Heart left ventricle (tissue), 16 donors: ENCODE measurements at regions not wholly inside any gene's neighbourhood (a gene's known extent, or its start where the extent isn't known, plus 50 kb on each side); places are given as distances from the start of the nearest gene placed in this dataset.

Source experiments
- ATAC-seq, 4 donors: fragments of 200-7000 bp; cut with Tn5 transposase; one replicate each; pipeline ENCODE4 v1.9.1; 2020 to 2022; ENCODE audit warnings: moderate library complexity in 4 of 4, mild to moderate bottlenecking in 3 of 4, moderate number of reproducible peaks in 1 of 4
- DNase-seq, 5 donors: peaks; one replicate each; pipeline ENCODE4 v3.0.0-alpha.2; 2020
- H3K27ac ChIP-seq, 12 donors: fragments of 200-600 bp; sonication (generic) in 4 of 12; one replicate each; pipeline versions ENCODE4 v1.5.0 to v1.8.0; 2016 to 2022; ENCODE audit warnings: mild to moderate bottlenecking in 2 of 12
- H3K27me3 ChIP-seq, 9 donors: fragments of 200-600 bp; sonication (generic) in 2 of 9; one replicate each; pipeline versions ENCODE4 v1.5.1 to v1.8.0; 2016 to 2022; ENCODE audit warnings: mild to moderate bottlenecking in 3 of 9
- H3K36me3 ChIP-seq, 9 donors: fragments of 200-600 bp; sonication (generic) in 2 of 9; one replicate each; pipeline versions ENCODE4 v1.5.0 to v1.8.0; 2018 to 2022; ENCODE audit warnings: mild to moderate bottlenecking in 2 of 9
- H3K4me1 ChIP-seq, 12 donors: fragments of 200-600 bp; sonication (generic) in 4 of 12; one replicate each; pipeline versions ENCODE4 v1.5.0 to v1.8.0; 2016 to 2022; ENCODE audit warnings: mild to moderate bottlenecking in 3 of 12
- H3K4me3 ChIP-seq, 12 donors: fragments of 200-600 bp; sonication (generic) in 4 of 12; one replicate each; pipeline versions ENCODE4 v1.5.0 to v1.8.0; 2017 to 2022; ENCODE audit warnings: mild to moderate bottlenecking in 9 of 12, moderate library complexity in 4 of 12
- H3K9me3 ChIP-seq, 12 donors: fragments of 200-600 bp; sonication (generic) in 4 of 12; one replicate each; pipeline versions ENCODE4 v1.5.0 to v1.8.0; 2016 to 2022; ENCODE audit warnings: mild to moderate bottlenecking in 1 of 12
- POLR2A ChIP-seq, 2 donors: fragments of 450-650 bp; IDR thresholded peaks; one replicate each; pipeline ENCODE4 v1.6.1; 2017; ENCODE audit warnings: antibody characterized with exemption in 2 of 2, mild to moderate bottlenecking in 2 of 2, moderate library complexity in 2 of 2
- WGBS, 4 donors: extraction: QIAGEN DNeasy Blood & Tissue Kit in 2 of 4; methylation state at CpG; one replicate each; pipeline versions ENCODE4 v1.1.5 to v1.1.7; 2013 to 2018; 5-methylcytosine and 5-hydroxymethylcytosine counted together
- intact Hi-C, 10 donors: fragments of 100-400 bp; cut with DNase I; formaldehyde crosslinking; loops; one replicate each; pipeline versions ENCODE4 v1.11.1 to v1.14.2; 2022
- TF ChIP-seq, protein P1 (sequence below), 12 donors: fragments of 200-600 bp; sonication (generic) in 4 of 12; IDR thresholded peaks; one replicate each; pipeline versions ENCODE4 v1.5.0 to v1.8.0; 2018 to 2022; ENCODE audit warnings: antibody characterized with exemption in 12 of 12, mild to moderate bottlenecking in 5 of 12
- donor health status: ischemic (EF 13 %, LVEDD 7.1; RV severe dilation, severe dysfunction).
- donor health status: healthy with polysubstance abuse.
- donor health status: DM: no; HTN: yes; CAD: no.
- donor health status: DM: no; HTN: no; CAD: no.
- donor health status: ischemic (EF 25% LVEDD 6.9; RV normal size, moderate dysfunction).
- donor health status: ischemic (EF 25% LVEDD 5.7; RV mildly dilated, moderate dysfunction).
- donor health status: healthy.
- donor health status: DM: yes; HTN: yes; CAD: no.
- donor health status: ischemic (EF 35%, LVEDD 5.7; RV mildly dilated, moderate dysfunction).
- donor health status: nonischemic (EF 11% LVEDD 7.7; RV severe dilation, severe dysfunction).
- donor health status: DM: yes; HTN: yes; CAD: no.
- donor health status: PGD.
- donor health status: ischemic (EF 29% LVEDD 5.4; RV normal size, mild dysfunction).
- donor health status: nonischemic (EF 23%, LVEDD 6.1; RV moderate dilation, normal function).

DNA sequence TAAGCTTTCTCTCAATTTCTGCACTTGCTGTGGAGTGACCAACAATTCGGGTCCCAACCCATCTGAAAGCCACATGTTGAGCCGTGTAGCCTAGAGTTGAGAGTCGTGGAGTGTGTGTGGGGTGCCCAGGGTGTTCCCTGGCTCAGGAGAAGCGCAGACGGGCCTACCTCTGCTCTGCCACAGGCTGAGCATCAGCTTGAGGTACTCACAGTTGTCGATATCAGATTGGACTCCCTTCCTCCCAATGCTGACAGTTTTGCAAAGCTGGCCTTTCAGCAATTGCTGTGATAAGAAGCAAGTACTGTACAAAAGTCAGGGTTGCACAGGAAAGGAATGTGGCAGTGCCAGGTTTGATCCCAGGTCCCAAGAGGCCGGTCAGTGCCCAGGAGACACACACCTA, 133.4 kb upstream of the SPACA7 start:
- TF ChIP-seq, protein P1, sequence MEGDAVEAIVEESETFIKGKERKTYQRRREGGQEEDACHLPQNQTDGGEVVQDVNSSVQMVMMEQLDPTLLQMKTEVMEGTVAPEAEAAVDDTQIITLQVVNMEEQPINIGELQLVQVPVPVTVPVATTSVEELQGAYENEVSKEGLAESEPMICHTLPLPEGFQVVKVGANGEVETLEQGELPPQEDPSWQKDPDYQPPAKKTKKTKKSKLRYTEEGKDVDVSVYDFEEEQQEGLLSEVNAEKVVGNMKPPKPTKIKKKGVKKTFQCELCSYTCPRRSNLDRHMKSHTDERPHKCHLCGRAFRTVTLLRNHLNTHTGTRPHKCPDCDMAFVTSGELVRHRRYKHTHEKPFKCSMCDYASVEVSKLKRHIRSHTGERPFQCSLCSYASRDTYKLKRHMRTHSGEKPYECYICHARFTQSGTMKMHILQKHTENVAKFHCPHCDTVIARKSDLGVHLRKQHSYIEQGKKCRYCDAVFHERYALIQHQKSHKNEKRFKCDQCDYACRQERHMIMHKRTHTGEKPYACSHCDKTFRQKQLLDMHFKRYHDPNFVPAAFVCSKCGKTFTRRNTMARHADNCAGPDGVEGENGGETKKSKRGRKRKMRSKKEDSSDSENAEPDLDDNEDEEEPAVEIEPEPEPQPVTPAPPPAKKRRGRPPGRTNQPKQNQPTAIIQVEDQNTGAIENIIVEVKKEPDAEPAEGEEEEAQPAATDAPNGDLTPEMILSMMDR (IDR thresholded peaks at IDR 0.05) = no peak
- no peak for TF ChIP-seq POLR2A (IDR thresholded peaks at IDR 0.05)
- intact Hi-C loops = no loop called here
- Histone ChIP-seq H3K27me3 (peaks cover 0 to 6% (median 0%) of the 10 kb centered on the region in 9 donors), H3K36me3 (no peaks in the 10 kb centered on the region), H3K4me3 (no peak overlapping the region), H3K4me1 (no peaks in the 10 kb centered on the region), H3K9me3 (peaks cover 0 to 4% (median 0%) of the 10 kb centered on the region in 12 donors), H3K27ac (no peak overlapping the region)
- DNase-seq = no peak
- WGBS, 4 donors = 57 to 73% (median 68%) methylated on average over 7 of the region's 7 CpGs
- no peak for ATAC-seq

DNA sequence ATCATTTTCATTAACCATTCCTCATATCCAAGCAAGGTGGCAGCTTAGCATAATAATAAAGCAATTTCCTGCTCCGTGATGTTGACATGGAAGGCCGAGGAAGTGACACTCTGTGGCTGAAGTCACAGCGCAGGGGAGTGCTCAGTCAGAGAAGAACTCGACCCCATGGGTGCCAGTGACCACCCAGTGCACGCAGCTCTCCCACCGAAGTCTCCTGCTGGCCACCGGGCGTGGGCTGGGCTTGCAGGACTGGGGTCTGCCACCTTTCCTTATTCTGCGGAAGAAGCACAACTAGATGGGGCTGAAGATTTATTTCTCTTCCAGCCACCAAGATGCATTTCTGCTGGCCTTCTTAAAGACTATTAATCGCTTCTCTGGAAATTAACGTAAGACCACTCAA, 132.1 kb upstream of the SPACA7 start:
- DNase-seq (no peak), ATAC-seq (no peak)
- Histone ChIP-seq H3K27ac (no peak overlapping the region), H3K4me1 (no peaks in the 10 kb centered on the region), H3K27me3 (peaks cover 0 to 6% (median 0%) of the 10 kb centered on the region in 9 donors), H3K4me3 (no peak overlapping the region), H3K36me3 (no peaks in the 10 kb centered on the region), H3K9me3 (no peaks in the 10 kb centered on the region)
- intact Hi-C loops = no loop called here
- TF ChIP-seq, protein P1 (IDR thresholded peaks at IDR 0.05) = no peak
- TF ChIP-seq POLR2A (IDR thresholded peaks at IDR 0.05) = no peak
- 75 to 83% (median 76%) methylated on average over 11 of the region's 11 CpGs for WGBS, 4 donors

DNA sequence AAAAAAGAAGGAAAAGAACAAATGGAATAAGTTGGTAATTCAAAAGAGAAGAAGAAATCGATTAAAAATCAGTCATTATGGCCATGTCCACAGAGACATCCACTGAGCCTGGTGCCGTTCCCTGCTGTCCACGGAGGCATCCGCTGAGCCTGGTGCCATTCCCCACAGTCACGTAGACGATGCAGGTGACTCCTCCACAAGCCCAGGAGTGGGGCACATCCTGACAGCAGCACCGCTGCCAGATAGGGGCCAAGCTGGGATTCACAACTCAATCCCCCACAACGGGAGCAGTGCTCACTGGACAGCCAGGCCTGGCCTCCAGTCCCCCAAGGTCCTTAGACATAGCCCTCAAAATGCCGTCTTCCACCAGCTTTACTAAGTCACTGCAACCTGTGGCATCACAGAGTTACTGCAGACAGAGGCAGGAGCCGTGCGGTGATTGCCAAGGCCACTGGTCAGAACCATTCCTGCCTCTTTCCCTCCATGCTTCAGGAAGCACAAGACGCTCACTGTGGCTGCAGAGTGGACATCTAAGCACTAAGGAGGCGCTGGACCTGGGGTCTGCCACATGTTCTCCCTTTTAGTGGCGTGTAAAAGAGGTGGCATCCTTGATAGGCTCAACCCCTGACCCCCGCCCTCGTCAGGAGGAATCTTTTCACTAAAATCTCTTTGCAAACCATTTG, 131.5 kb upstream of the SPACA7 start:
- intact Hi-C loops = no loop called here
- no peak for TF ChIP-seq POLR2A (IDR thresholded peaks at IDR 0.05)
- TF ChIP-seq, protein P1 (IDR thresholded peaks at IDR 0.05) = no peak
- H3K9me3 ChIP-seq = no peaks in the 10 kb centered on the region
- WGBS, 4 donors = 82 to 85% (median 84%) methylated on average over 12 to 16 of the region's 16 CpGs
- H3K27me3 ChIP-seq = peaks cover 0 to 6% (median 0%) of the 10 kb centered on the region in 9 donors
- no peak for ATAC-seq
- no peaks in the 10 kb centered on the region for H3K36me3 ChIP-seq
- H3K4me3 ChIP-seq = no peak overlapping the region
- no peaks in the 10 kb centered on the region for H3K4me1 ChIP-seq
- H3K27ac ChIP-seq = no peak overlapping the region
- DNase-seq = no peak

DNA sequence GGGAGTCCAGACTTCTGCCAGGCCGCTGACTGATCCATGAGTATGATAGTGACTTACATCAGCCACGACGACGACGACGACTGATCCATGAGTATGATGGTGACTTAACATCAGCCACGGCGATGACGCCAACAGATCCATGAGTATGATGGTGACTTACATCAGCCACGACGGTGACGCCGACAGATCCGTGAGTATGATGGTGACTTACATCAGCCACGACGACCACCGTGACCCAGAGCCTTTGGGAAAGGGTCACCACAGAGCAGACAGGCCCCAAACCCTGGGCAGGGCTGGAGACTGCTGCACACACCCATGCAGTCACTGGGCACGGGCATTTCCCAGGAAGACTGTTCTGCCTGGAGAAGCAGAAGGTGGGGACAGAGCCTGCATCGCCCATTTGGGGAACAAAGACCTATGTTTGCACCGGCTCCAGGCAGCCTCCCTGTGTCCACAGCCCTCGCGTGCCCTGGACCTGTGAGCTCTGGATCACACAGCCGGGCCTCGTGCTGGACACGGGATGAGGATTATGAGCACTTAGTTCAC, 130.9 kb upstream of the SPACA7 start:
- ATAC-seq (no peak), DNase-seq (no peak)
- Histone ChIP-seq H3K4me3 (no peak overlapping the region), H3K9me3 (no peaks in the 10 kb centered on the region), H3K4me1 (no peaks in the 10 kb centered on the region), H3K27me3 (peaks cover 0 to 7% (median 0%) of the 10 kb centered on the region in 9 donors), H3K36me3 (no peaks in the 10 kb centered on the region), H3K27ac (no peak overlapping the region)
- WGBS, 4 donors = 89 to 91% (median 91%) methylated on average over 25 of the region's 25 CpGs
- no peak for TF ChIP-seq POLR2A (IDR thresholded peaks at IDR 0.05)
- TF ChIP-seq, protein P1 (IDR thresholded peaks at IDR 0.05) = no peak
- intact Hi-C loops = no loop called here
